ENCODE measurements at regions not wholly inside any gene's neighbourhood (a gene's known extent, or its start where the extent isn't known, plus 50 kb on each side); places are given as distances from the start of the nearest gene placed in this dataset.
"Not testable (repeated sequence)": the region's sequence is repeated elsewhere in the genome, so short reads cannot be mapped to it uniquely, and the experiment has no call there.

DNA sequence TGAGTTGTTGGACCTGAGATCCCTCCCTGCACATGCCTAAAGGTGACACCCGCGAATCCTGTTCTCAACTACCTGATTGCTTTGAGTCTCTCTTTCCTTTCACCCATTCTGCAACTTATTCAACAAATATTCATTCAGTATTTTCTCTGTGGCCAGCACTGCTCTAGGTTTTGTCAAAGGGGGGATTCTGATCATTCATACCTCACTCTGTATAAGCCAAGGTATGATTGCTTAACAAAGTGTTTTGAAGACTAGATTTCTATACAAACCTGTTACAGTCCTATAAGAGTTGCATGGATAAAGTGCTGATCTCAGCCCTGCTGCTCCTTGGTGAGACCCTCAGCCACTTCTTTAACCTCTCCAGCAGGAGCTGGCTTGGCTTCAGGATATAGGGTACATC lies 409.7 kb downstream of the KCNRG start:
- DNase-seq, result no peak

DNA sequence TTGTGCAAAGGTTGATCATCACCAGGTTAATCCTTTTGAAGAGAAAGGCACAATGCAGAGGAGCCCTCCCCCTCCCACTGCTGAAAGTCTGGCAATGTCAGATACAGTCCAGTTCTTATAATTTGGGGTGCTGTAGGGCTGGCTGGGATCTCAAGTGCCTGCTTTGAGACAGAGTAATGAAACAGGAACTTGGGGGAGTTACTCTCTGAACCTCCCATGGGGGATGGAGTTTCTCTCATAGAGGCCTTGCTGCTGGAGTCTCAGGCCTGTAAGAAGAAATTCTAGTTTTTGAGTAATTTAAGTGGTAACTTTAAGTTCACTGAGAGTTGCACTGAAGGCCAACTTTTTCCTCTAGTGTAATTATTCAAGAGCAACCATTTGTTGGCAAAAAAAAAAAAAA lies 410.5 kb downstream of the KCNRG start:
- DNase-seq, result no peak

DNA sequence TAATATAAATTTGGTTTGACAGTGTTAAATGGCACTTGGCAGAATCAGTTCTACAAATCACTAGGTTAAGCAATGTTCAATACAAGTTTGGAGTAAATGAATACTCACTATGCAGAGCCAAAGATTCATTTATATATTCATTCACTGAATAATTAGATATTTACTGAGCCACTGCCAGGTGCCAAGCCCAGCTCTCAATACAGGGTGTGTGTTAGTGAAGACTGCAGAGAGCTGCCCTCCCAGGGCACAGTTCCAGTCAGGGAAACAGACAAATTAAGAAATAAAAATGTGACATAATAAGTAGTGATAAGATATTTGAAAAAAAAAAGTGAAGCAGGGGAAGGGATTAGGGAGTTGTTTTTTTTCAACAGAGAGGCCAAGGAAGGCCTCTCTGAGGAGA lies 411.7 kb downstream of the KCNRG start:
- no peak for DNase-seq

DNA sequence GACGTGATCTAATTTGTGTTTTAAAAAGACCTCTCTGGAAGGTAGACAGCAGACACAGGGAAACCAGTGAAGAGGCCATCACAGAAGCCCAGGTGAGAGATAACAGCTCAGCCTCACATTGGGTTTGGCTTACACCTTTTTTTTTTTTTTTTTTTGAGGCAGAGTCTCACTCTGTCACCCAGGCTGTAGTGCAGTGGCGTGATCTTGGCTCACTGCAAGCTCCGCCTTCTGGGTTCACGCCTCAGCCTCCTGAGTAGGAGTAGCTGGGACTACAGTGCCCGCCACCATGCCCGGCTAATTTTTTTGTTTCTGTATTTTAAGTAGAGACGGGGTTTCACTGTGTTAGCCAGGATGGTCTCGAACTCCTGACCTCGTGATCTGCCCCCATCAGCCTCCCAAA lies 412.3 kb downstream of the KCNRG start:
- not testable (repeated sequence) for DNase-seq

DNA sequence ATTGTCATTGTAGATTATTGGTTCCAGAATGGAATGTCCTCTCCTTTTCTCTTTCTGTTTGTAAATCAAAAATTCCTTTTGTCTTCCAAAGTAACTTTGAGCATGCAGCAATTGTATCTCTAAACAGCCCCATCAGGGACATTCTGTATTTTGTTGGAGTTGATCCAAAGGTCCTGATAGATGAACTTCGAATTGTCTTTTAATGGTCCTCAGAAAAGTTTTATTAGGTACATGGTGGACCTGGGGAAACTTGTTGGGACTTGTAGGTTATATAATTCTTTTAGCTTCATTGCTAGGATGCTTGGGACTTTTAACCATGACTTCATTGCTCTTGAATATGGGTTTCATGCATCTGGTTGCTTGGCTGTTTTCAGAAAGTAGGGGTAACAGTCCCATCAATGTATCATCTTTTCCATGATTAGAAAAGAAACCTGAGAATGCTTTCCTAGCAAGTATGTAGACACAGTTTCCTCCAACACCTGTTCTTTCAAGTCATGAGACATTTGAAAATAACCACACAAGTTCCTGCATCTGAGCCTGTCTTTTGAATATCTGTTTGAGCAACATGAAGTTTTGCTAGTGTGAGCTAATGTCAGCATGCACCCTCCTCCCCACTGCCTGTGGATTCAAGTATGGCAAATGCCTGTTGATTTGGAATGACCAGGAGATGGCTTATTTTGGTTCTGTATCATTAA lies 413.1 kb downstream of the KCNRG start:
- DNase-seq, result no peak

DNA sequence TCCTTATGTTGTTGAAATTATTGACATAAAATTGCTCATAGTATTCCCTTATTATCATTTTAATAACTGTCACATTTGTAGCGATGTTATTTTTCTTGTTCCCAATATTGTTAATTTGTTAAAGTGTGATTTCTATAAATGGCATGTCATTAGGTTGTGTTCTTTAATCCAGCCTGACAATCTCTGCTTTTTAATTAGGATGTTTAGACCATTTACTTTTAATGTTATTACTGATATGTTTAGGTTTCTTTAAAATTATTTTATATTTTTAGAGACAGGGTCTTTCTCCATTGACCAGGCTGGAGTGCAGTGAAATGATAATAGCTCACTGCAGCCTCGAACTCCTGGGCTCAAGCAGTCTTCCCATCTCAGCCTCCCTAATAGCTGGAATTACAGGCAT lies 408.5 kb downstream of the DLEU7 start:
- DNase-seq, result no peak

DNA sequence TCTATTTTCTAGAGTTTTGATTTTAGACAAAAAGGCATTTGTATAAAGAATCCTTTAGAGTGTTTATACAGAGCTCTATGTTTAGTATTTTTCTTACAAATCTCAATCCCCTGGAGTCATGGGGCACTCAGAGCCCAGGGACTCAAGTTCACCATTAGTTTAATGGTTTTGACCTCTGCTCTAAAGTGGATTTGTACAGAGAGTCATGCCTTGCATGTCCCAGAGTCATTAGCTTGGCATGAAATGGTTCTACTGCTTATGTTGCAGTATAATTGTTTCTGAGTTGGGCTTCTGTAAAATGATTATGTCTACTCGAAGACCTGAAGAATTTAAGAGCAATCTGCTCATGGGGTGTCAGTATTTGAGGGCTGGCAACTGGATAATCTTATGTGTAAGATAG lies 406.2 kb downstream of the DLEU7 start:
- DNase-seq, result no peak

DNA sequence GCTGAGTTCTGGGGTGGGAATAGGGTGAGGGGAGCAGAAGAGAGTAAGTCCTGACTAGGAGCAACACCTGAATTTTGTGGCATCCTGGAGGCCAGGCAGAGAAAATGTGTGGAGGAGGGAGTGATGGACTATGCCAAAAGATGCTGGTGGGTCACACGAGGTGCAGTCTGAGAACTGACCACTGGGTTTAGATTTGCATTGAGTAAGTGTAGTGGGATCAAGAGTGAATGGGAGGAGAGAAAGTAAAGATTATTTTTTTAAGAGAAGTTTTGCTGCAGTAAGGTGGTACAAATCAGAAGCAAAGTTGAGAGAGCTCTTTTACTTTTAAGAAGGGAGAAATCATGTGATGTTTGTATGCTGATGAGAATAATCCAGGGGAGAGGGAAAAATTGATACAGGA lies 405.1 kb downstream of the DLEU7 start:
- no peak for DNase-seq

DNA sequence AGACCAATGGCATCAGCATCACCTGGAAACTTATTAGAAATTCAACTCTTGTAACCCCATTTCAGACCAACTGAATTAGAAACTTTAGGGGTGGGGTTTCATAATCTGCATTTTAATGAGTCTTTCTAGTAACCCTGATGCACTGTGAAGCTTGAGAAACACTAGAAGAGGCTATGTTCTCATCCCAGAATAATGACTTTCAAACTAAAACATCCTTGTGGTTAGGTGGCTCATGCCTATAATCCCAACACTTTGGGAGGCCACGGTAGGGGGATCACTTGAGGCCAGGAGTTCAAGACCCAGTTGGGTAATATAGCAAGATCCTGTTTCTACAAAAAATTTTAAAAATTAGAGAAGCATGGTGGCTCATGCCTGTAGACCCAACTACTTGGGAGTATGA lies 402.4 kb downstream of the DLEU7 start:
- DNase-seq, result no peak

DNA sequence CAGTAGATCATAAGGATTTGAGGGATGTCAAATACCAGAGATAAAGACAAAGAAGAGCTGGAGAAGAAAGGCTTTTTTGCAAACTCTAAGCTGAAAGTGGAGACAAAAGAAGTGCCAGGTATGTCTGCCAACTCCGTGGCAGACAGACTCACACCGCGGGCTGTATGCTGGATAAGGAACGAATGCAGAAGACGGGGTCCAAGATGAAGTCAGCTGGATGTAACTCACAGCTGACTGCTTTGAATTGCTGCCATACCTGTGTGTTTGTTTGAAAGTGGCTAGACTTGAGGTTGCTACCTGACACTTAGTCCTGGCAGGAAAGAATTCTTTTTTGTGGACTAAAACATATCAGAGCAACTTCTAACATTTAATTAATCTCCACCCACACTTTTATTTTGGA lies 398.8 kb downstream of the DLEU7 start:
- DNase-seq, result no peak

DNA sequence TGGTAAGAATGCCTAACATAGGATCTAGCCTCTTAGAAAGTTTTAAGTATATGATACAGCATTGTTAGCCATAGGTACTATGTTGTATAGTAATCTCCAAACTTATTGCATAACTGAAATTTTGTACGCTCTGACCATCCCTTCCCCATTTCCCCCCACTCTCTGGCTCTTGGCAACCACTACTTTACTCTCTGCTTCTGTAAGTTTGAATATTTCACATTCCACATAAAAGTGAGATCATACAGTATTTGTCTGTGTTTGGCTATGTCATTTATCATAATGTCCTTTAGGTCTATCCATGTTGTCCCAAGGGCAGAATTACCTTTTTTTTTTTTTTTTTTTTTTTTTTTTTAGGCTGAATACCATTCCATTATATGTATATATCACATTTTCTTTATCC lies 396.9 kb downstream of the DLEU7 start:
- DNase-seq, result no peak

DNA sequence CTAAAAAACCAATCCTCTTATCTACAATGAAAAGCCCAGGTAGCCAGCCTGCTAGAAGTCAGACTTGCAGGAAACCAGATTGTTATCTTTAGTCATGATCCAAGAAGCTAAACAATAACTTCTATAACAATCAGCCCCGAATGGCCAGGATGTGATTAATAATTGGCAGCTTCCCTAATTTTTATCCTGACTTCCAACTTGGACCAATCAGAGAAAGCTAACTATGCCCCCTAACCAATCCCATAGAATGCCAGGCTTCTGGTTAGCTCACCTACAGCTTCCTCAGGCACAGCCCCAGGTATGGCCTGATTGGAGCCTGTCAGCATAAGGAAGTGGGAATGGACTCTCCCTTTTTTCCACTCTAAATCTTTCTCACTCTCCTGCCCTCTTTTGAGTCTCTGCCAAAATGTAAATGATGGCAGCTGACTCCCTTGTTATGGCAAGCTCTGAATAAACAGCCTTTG lies 394.9 kb downstream of the DLEU7 start:
- DNase-seq, result no peak

DNA sequence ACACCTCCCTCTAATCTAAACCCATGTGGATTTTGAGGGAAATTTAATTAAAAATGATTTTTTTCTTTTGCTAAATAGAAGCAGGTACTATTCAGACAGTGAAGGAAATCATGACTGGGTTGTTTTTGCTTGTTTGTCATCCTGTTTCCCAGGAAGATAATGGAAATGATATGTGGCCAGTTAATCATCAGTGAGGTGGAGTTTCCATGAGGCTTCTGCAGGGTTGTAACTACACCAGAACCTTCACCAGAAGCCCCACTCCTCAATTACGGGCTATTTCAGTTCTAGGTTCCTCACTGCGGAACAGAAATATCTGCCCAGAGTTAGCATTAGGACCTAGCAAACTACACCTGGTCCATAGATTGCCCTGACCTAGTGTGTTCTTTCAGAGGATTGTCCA lies 394.0 kb downstream of the DLEU7 start:
- no peak for DNase-seq

DNA sequence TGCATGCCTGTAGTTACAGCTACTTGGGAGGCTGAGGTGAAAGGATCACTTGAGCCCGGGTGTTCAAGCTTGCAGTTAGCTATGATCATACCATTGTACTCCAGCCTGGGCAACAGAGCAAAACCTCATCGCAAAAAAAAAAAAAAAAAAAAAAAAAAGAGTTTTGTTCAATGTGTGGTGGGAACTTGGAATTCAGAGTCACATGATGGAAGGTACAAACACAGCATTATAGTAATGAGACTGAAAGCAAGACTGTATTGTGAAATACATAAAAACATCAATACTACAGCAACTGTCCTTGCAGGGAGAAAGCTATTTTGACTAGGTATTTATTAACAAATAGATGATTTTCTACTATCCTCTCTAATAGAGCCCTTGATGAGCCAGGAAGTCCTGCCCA lies 393.2 kb downstream of the DLEU7 start:
- no peak for DNase-seq

DNA sequence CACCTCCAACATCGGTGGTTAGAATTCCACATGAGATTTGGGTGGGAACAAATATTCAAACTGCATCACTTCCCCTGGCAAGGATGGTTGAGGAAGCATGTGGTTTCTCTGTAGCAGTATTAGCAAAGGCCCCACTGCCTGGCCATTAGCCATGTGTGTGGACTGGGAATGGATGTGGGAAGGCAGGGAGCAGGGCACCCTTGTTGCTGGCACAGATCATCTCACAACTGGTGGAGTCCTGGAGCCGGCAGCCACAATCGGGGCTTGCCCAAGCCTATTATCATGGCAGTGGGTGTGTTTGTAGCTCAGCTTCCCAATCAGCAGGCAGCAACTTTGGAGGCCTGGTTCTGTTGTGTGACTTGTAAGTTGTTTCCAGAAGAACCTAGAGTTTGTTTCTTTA lies 391.9 kb downstream of the DLEU7 start:
- no peak for DNase-seq

DNA sequence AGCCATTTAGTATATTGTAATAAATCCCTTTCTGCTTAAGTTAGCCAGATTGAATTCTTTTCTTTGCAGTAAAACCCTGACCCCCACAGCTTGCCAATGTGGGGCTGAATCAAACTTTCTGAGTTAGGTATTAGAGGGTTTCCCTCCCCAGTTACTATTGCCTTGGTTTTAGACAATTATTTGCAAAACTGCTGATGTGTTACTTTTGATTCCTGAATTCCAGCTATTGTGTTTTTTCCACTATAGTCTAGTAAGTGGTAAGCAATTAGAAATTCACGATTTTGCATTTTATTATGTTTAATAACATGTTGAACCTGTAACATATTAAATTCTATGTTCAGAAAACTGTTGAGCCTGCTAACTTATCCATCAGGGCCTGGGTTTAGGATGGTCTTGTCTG lies 391.5 kb downstream of the DLEU7 start:
- no peak for DNase-seq

DNA sequence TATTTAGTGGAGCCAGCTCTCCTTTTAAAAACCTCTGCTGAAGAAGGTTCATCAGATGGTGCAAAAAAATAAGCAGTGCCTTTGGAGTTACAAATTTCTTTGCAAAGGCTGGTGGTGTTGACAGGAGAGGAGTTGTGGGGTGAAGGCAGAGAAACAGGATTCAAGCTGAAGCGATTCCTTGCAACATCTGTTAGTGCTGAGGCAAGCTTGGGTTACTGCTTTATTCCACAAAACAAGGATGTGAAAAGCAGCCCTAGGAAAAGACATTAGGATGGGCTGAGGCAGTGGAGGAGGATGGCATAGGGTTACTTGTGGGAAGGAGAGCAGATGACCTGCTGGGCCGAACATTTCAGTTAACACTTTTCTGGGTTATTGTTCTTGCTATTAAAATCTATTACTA lies 390.7 kb downstream of the DLEU7 start:
- DNase-seq, result no peak

DNA sequence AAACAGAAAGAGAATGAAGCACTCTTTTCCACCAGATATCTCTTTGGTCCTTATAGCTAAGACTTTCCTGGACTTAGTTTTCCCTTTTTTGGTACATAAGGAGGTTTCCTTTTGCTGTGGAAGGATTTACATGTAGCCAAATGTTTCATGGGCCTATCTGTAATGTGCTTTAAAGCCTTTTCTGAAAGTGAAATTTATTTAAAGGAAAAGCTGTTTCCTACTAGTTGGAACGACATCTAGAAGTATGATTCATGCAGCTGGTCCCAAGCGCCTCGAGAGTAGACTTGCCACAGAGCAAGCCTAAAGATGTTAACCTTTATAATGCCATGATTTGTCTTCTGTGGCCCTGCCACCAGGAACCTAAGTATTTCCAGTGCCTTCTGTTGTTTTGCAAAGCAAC lies 390.3 kb downstream of the DLEU7 start:
- no peak for DNase-seq

DNA sequence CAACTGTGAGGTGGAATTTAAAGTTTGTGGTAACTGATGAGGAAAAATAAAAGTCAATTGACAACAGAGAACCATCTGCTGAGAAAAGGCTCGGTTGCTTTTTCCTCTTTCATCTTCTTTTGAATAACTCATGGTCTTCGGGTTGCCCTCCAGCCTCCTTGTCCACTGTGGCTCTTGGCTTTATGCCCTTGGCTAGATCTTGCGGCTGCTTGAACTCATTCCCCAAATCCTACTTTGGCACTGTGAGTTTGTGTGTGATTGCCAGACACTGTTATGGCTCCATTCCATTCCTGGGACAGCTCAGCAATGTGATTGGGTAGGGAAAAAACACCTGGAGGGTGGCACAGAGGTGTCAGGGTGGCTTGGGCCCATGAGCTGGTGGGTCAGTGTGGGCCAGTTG lies 387.4 kb downstream of the DLEU7 start:
- no peak for DNase-seq

DNA sequence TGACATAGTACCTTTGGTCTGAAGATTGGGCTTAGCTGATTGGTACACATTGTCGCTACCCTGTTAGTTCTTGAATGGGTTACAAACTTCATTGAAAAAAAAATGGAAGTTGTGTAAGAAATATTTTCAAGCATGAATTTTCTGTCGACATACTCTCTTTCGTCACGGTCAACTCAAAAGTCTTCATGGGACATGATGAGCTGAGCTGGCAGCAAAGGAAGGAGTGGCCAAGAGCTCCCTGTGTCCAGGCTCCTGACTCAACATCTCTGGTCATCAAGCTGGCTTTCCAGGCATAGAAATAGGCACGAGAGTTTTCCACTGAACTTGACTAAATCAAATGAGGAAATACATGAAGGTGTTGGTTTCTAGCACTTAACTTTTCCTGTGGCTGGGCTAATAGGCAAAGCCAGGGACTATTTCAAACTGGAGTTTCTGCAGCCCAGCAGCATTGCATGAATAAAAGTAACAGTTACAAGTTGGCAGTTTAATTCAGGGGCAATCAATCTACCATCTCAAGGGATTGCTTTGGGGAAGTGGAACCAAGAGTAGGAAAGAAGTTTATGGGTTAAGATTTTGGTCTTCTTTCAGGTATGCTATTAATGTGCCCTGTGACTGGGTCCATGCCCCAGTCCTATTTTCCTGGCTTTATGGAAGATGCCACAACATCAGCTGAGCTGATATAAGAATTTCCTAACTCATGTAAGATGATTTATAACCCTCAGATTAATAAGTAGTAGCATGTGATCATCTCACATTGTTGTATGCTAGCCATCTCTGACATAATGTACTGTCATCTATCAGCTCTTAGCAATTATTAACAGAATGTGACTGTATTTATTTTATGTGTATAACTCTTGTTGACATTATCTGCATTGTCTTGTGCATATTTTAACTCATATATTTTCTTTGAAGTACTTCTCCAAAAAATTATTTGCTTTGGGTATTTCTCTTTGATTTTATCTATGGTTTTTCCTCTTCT lies 385.8 kb downstream of the DLEU7 start:
- DNase-seq, result no peak

DNA sequence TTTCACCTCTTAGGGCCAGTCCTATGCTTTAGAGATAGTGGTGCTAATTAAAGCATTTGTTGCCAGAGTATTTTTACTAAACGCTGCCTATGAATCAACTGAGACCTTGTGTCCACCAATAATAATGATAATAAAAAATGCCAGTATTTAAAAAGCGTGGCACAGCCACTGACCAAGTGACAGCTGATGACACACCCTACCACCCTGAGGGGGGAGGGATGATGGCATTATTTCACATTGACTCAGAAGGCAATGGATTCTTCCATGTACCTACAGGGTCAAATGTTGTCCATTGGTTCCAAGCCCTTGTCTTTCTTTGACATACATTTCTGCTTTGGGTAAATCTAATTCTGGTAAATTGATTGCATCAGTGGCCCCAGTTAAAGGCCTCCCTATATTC lies 384.4 kb downstream of the DLEU7 start:
- DNase-seq, result no peak

DNA sequence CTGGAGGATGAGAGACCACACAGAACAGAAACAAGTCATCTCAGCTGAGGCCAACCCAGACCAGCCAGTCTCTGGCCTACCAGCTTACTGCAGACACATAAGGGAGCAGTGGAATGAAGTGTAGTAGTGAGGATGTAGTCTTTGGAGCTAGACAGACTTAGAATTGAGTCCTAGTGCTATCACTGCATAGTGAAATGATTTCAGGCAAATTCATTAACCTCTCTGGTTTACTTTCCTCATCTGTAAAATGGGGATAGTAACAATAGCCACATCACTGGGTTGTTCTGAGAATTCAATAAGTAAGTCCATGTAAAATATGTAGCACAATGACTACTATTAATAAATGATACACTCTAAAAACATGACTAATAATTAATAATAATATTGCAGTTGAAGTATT lies 383.8 kb downstream of the DLEU7 start:
- DNase-seq, result no peak

DNA sequence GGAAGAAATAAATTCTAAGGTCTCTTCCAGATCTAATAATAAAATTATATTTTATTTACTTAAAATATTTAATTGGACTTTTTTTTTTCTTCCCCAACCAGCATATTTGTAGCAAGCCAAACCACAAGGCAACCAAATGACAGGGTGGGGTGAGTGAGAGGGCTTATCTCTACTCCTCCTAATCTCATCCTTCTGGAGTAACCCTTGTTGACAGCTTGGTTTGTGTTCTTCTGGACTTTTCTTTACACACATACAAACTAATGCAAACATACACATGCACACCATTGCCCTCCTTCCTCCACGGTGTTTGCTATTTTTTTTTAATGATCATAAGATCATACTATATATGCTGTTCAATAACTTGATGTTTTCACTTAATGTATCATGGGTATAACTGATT lies 383.1 kb downstream of the DLEU7 start:
- no peak for DNase-seq

DNA sequence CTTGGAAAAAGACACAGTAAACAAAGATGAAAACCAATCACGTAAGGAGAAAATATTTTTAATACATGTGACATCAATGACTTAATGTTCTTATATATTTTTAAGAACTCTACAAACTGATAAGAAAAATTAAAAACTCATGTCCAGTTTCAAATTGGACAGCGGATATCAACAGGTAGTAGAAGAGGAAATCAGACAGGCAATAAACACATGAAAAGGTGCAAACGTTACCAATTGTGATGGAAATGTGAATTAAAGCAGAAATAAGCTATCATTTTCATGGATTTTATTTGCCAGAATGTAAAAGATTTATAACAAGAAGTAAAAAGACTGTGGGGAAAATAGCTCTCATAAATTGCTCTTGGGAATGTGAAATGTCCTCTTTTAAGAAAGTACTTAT lies 382.3 kb downstream of the DLEU7 start:
- DNase-seq, result no peak
